SK-N-DZ (cell line): ENCODE measurements at regions not wholly inside any gene's neighbourhood (a gene's known extent, or its start where the extent isn't known, plus 50 kb on each side); places are given as distances from the start of the nearest gene placed in this dataset.
"Not testable (repeated sequence)": the region's sequence is repeated elsewhere in the genome, so short reads cannot be mapped to it uniquely, and the experiment has no call there.

Experiments used
- DNase-seq: peaks from one replicate; pipeline ENCODE4 v3.0.0-alpha.2; 2015; ENCODE audit warnings: low spot score

- DNase-seq = no peak
These were observed 185.5 kb downstream of the TAF11L14 start for GRCh38 chr5:17819783-17820182.

GRCh38 chr5:17828681-17829080, 194.4 kb downstream of the TAF11L14 start:
- no peak for DNase-seq

GRCh38 chr5:17829456-17829855, 195.2 kb downstream of the TAF11L14 start:
- DNase-seq = no peak

- DNase-seq = peak; percentile 10
These were observed 197.0 kb downstream of the TAF11L14 start for GRCh38 chr5:17831279-17831678.

- DNase-seq = no peak
These were observed 198.9 kb downstream of the TAF11L14 start for GRCh38 chr5:17832949-17833745.

- no peak for DNase-seq
These were observed 203.5 kb downstream of the TAF11L14 start for GRCh38 chr5:17837757-17838156.

GRCh38 chr5:17838469-17838868, 204.2 kb downstream of the TAF11L14 start:
- DNase-seq = no peak

- no peak for DNase-seq
These were observed 205.6 kb downstream of the TAF11L14 start for GRCh38 chr5:17839848-17840247.

GRCh38 chr5:17846496-17846895, 212.2 kb downstream of the TAF11L14 start:
- no peak for DNase-seq

- no peak for DNase-seq
These were observed 213.0 kb downstream of the TAF11L14 start for GRCh38 chr5:17847286-17847685.

GRCh38 chr5:17852111-17852510, 217.9 kb downstream of the TAF11L14 start:
- DNase-seq = no peak

- DNase-seq = no peak
These were observed 218.5 kb downstream of the TAF11L14 start for GRCh38 chr5:17852740-17853139.

GRCh38 chr5:17854901-17855300, 220.6 kb downstream of the TAF11L14 start:
- DNase-seq = no peak

- no peak for DNase-seq
These were observed 226.5 kb downstream of the TAF11L14 start for GRCh38 chr5:17860660-17861315.

GRCh38 chr5:17864903-17865302, 230.6 kb downstream of the TAF11L14 start:
- not testable (repeated sequence) for DNase-seq

- not testable (repeated sequence) for DNase-seq
These were observed 231.7 kb downstream of the TAF11L14 start for GRCh38 chr5:17865966-17866365.

GRCh38 chr5:17872204-17872603, 237.9 kb downstream of the TAF11L14 start:
- no peak for DNase-seq

GRCh38 chr5:17878541-17878940, 244.3 kb downstream of the TAF11L14 start:
- DNase-seq = no peak

- no peak for DNase-seq
These were observed 245.0 kb downstream of the TAF11L14 start for GRCh38 chr5:17879276-17879675.

- DNase-seq = no peak
These were observed 246.6 kb downstream of the TAF11L14 start for GRCh38 chr5:17880869-17881268.

- DNase-seq = no peak
These were observed 248.7 kb downstream of the TAF11L14 start for GRCh38 chr5:17882760-17883488.

GRCh38 chr5:17888155-17888554, 253.9 kb downstream of the TAF11L14 start:
- DNase-seq = no peak
